Liver (tissue), 8 donors: ENCODE measurements at regions not wholly inside any gene's neighbourhood (a gene's known extent, or its start where the extent isn't known, plus 50 kb on each side); places are given as distances from the start of the nearest gene placed in this dataset.

Experiments used
- DNase-seq: peaks from one replicate; pipeline ENCODE4 v3.0.0-alpha.2; 2017; ENCODE audit warnings: low spot score
- H3K27ac ChIP-seq, 2 donors: one replicate each; pipeline ENCODE4 v1.7.0; 2013; ENCODE audit warnings: inconsistent platforms in 2 of 2, low read length in 2 of 2, control low read depth in 1 of 2, low read depth in 1 of 2, mild to moderate bottlenecking in 1 of 2
- H3K27me3 ChIP-seq, 4 donors: one replicate each; pipeline versions ENCODE4 v1.6.1 to v1.7.0; 2013; ENCODE audit warnings: low read length in 3 of 4, inconsistent platforms in 1 of 4, mild to moderate bottlenecking in 1 of 4, moderate library complexity in 1 of 4; ENCODE audit not compliant: control insufficient read depth in 4 of 4, insufficient read depth in 4 of 4
- H3K36me3 ChIP-seq, 4 donors: one replicate each; pipeline versions ENCODE4 v1.6.1 to v1.7.0; 2013; ENCODE audit warnings: low read length in 3 of 4, mild to moderate bottlenecking in 3 of 4, low read depth in 1 of 4, moderate library complexity in 1 of 4; ENCODE audit not compliant: control insufficient read depth in 4 of 4, insufficient read depth in 3 of 4
- H3K4me1 ChIP-seq, 4 donors: one replicate each; pipeline versions ENCODE4 v1.6.1 to v1.7.0; 2013; ENCODE audit warnings: low read length in 3 of 4, mild to moderate bottlenecking in 3 of 4, moderate library complexity in 1 of 4; ENCODE audit not compliant: control insufficient read depth in 4 of 4, insufficient read depth in 4 of 4
- H3K4me3 ChIP-seq, 3 donors: one replicate each; pipeline versions ENCODE4 v1.6.1 to v1.7.0; 2013; ENCODE audit warnings: low read length in 3 of 3, control low read depth in 1 of 3, low read depth in 1 of 3, mild to moderate bottlenecking in 1 of 3
- H3K9ac ChIP-seq, 2 donors: one replicate each; pipeline ENCODE4 v1.7.0; 2013; ENCODE audit warnings: low read length in 2 of 2, mild to moderate bottlenecking in 2 of 2, moderate library complexity in 2 of 2, control low read depth in 1 of 2, low read depth in 1 of 2
- H3K9me3 ChIP-seq, 4 donors: one replicate each; pipeline versions ENCODE4 v1.6.1 to v1.7.0; 2013; ENCODE audit warnings: low read length in 3 of 4; ENCODE audit not compliant: control insufficient read depth in 4 of 4
- FOXA1 ChIP-seq: IDR thresholded peaks from 2 replicates; pipeline ENCODE4 v1.6.1; 2016; ENCODE audit warnings: antibody characterized with exemption
- FOXA2 ChIP-seq: IDR thresholded peaks from 2 replicates; pipeline ENCODE4 v1.6.1; 2016; ENCODE audit warnings: antibody characterized with exemption
- GABPA ChIP-seq, 2 donors: IDR thresholded peaks in 1 of 2; conservative IDR thresholded peaks in 1 of 2; 2 replicates each; pipeline ENCODE4 v1.6.1; 2016; ENCODE audit warnings: antibody characterized with exemption in 2 of 2, mild to moderate bottlenecking in 1 of 2, moderate library complexity in 1 of 2
- HNF4G ChIP-seq: IDR thresholded peaks from 2 replicates; pipeline ENCODE4 v1.6.1; 2016; ENCODE audit warnings: antibody characterized with exemption
- JUND ChIP-seq, 2 donors: IDR thresholded peaks; 2 replicates each; pipeline ENCODE4 v1.6.1; 2016; ENCODE audit warnings: antibody characterized with exemption in 2 of 2
- RAD21 ChIP-seq, 2 donors: IDR thresholded peaks; 2 replicates each; pipeline ENCODE4 v1.6.1; 2016; ENCODE audit warnings: antibody characterized with exemption in 2 of 2, mild to moderate bottlenecking in 2 of 2
- RXRA ChIP-seq, 2 donors: IDR thresholded peaks; 2 replicates each; pipeline ENCODE4 v1.6.1; 2017 to 2018; ENCODE audit warnings: antibody characterized with exemption in 2 of 2, mild to moderate bottlenecking in 1 of 2
- SP1 ChIP-seq: IDR thresholded peaks from 2 replicates; pipeline ENCODE4 v1.6.1; 2018; ENCODE audit warnings: antibody characterized with exemption, mild to moderate bottlenecking
- YY1 ChIP-seq: IDR thresholded peaks from 2 replicates; pipeline ENCODE4 v1.6.1; 2016; ENCODE audit warnings: antibody characterized with exemption, mild to moderate bottlenecking
- WGBS: extraction: QIAGEN DNeasy Blood & Tissue Kit; methylation state at CpG from one replicate; pipeline ENCODE4 v1.1.7; 2013; 5-methylcytosine and 5-hydroxymethylcytosine counted together
- TF ChIP-seq, protein P1 (sequence below): IDR thresholded peaks from 2 replicates; pipeline ENCODE4 v1.6.1; 2016; ENCODE audit warnings: antibody characterized with exemption
- TF ChIP-seq, protein P2 (sequence below): IDR thresholded peaks from 2 replicates; pipeline ENCODE4 v1.6.1; 2016; ENCODE audit warnings: antibody characterized with exemption
- TF ChIP-seq, protein P3 (sequence below): IDR thresholded peaks from 2 replicates; pipeline ENCODE4 v1.6.1; 2016; ENCODE audit warnings: antibody characterized with exemption
- TF ChIP-seq, protein P4 (sequence below): IDR thresholded peaks from 2 replicates; pipeline ENCODE4 v1.6.1; 2016; ENCODE audit warnings: antibody characterized with exemption, mild to moderate bottlenecking
- TF ChIP-seq, protein P5 (sequence below): fragments of 150-350 bp; IDR thresholded peaks from 2 replicates; pipeline ENCODE4 v1.5.1; 2017; ENCODE audit warnings: improper control_type of control experiment, low read depth, low read length; ENCODE audit not compliant: missing input control
- donor health status: healthy.
- donor health status: healthy.
- donor health status: healthy.
- donor health status: healthy.
- donor health status: healthy.

DNA sequence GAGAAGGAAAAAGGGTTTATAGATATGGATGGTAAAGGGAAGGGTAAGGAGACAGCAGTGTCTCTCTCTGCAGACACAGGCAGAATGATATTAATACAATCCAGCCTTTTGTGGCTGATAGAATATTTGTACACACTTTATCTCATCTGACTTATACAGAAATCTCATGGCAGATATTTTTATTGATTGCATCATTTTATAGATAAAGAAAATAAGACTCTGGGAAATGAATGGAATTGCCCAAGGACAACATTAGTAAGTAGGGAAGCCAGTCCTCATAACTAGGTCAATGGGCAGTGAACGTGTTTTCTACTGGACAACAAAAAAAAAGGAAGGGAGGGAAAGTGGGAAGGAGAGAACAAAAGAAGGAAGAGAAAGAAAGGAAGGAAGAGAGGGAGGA, 236.4 kb upstream of the EPHA4 start:
- no peak overlapping the region for H3K9ac ChIP-seq
- H3K4me3 ChIP-seq = no peak overlapping the region
- TF ChIP-seq JUND (IDR thresholded peaks at IDR 0.05) (no peak), RXRA (IDR thresholded peaks at IDR 0.05) (no peak), YY1 (no peak), FOXA2 (no peak), HNF4G (no peak)
- TF ChIP-seq, protein P1, sequence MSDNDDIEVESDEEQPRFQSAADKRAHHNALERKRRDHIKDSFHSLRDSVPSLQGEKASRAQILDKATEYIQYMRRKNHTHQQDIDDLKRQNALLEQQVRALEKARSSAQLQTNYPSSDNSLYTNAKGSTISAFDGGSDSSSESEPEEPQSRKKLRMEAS = no peak
- TF ChIP-seq, protein P2, sequence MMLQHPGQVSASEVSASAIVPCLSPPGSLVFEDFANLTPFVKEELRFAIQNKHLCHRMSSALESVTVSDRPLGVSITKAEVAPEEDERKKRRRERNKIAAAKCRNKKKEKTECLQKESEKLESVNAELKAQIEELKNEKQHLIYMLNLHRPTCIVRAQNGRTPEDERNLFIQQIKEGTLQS = no peak
- TF ChIP-seq, protein P3, sequence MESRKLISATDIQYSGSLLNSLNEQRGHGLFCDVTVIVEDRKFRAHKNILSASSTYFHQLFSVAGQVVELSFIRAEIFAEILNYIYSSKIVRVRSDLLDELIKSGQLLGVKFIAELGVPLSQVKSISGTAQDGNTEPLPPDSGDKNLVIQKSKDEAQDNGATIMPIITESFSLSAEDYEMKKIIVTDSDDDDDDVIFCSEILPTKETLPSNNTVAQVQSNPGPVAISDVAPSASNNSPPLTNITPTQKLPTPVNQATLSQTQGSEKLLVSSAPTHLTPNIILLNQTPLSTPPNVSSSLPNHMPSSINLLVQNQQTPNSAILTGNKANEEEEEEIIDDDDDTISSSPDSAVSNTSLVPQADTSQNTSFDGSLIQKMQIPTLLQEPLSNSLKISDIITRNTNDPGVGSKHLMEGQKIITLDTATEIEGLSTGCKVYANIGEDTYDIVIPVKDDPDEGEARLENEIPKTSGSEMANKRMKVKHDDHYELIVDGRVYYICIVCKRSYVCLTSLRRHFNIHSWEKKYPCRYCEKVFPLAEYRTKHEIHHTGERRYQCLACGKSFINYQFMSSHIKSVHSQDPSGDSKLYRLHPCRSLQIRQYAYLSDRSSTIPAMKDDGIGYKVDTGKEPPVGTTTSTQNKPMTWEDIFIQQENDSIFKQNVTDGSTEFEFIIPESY = no peak
- TF ChIP-seq, protein P4, sequence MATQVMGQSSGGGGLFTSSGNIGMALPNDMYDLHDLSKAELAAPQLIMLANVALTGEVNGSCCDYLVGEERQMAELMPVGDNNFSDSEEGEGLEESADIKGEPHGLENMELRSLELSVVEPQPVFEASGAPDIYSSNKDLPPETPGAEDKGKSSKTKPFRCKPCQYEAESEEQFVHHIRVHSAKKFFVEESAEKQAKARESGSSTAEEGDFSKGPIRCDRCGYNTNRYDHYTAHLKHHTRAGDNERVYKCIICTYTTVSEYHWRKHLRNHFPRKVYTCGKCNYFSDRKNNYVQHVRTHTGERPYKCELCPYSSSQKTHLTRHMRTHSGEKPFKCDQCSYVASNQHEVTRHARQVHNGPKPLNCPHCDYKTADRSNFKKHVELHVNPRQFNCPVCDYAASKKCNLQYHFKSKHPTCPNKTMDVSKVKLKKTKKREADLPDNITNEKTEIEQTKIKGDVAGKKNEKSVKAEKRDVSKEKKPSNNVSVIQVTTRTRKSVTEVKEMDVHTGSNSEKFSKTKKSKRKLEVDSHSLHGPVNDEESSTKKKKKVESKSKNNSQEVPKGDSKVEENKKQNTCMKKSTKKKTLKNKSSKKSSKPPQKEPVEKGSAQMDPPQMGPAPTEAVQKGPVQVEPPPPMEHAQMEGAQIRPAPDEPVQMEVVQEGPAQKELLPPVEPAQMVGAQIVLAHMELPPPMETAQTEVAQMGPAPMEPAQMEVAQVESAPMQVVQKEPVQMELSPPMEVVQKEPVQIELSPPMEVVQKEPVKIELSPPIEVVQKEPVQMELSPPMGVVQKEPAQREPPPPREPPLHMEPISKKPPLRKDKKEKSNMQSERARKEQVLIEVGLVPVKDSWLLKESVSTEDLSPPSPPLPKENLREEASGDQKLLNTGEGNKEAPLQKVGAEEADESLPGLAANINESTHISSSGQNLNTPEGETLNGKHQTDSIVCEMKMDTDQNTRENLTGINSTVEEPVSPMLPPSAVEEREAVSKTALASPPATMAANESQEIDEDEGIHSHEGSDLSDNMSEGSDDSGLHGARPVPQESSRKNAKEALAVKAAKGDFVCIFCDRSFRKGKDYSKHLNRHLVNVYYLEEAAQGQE = no peak
- H3K9me3 ChIP-seq = no peaks in the 10 kb centered on the region
- H3K36me3 ChIP-seq = no peaks in the 10 kb centered on the region
- 43% methylated on average over 1 of the region's 1 CpG for WGBS
- no peak for DNase-seq
- no peaks in the 10 kb centered on the region for H3K4me1 ChIP-seq
- no peaks in the 10 kb centered on the region for H3K27me3 ChIP-seq
- no peak overlapping the region for H3K27ac ChIP-seq

- 80% methylated on average over 1 of the region's 1 CpG for WGBS
- TF ChIP-seq SP1 = no peak
- TF ChIP-seq GABPA (IDR thresholded peaks at IDR 0.05 in 1 of 2, conservative IDR thresholded peaks at IDR 0.05 in 1 of 2) = no peak
- TF ChIP-seq, protein P1 = no peak
- TF ChIP-seq, protein P2 = no peak
- TF ChIP-seq FOXA1 = no peak
- TF ChIP-seq RAD21 (IDR thresholded peaks at IDR 0.05) = no peak
- TF ChIP-seq, protein P5, sequence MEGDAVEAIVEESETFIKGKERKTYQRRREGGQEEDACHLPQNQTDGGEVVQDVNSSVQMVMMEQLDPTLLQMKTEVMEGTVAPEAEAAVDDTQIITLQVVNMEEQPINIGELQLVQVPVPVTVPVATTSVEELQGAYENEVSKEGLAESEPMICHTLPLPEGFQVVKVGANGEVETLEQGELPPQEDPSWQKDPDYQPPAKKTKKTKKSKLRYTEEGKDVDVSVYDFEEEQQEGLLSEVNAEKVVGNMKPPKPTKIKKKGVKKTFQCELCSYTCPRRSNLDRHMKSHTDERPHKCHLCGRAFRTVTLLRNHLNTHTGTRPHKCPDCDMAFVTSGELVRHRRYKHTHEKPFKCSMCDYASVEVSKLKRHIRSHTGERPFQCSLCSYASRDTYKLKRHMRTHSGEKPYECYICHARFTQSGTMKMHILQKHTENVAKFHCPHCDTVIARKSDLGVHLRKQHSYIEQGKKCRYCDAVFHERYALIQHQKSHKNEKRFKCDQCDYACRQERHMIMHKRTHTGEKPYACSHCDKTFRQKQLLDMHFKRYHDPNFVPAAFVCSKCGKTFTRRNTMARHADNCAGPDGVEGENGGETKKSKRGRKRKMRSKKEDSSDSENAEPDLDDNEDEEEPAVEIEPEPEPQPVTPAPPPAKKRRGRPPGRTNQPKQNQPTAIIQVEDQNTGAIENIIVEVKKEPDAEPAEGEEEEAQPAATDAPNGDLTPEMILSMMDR = no peak
- H3K36me3 ChIP-seq = no peaks in the 10 kb centered on the region
Measured at GRCh38 chr2:221807706-221808105, 235.6 kb upstream of the EPHA4 start.

More at GRCh38 chr2:221807706-221808105, 235.6 kb upstream of the EPHA4 start:
- no peak overlapping the region for H3K4me3 ChIP-seq
- no peaks in the 10 kb centered on the region for H3K4me1 ChIP-seq
- H3K9ac ChIP-seq = no peak overlapping the region
- H3K27ac ChIP-seq = no peak overlapping the region
- no peaks in the 10 kb centered on the region for H3K9me3 ChIP-seq
- no peak for DNase-seq
- no peaks in the 10 kb centered on the region for H3K27me3 ChIP-seq
